Fibroblast of skin of abdomen (primary cell): ENCODE measurements at regions not wholly inside any gene's neighbourhood (a gene's known extent, or its start where the extent isn't known, plus 50 kb on each side); places are given as distances from the start of the nearest gene placed in this dataset.
"Not testable (repeated sequence)": the region's sequence is repeated elsewhere in the genome, so short reads cannot be mapped to it uniquely, and the experiment has no call there.

Experiments
- DNase-seq: peaks from one replicate; pipeline ENCODE4 v3.0.0-alpha.2; 2013

- DNase-seq, result no peak
Observed at GRCh38 chr11:87535513-87535912, 497.8 kb downstream of the TMEM135 start.

GRCh38 chr11:87531835-87532234 lies 494.1 kb downstream of the TMEM135 start:
- peak; percentile 54 for DNase-seq

GRCh38 chr11:87529486-87529885 lies 491.8 kb downstream of the TMEM135 start:
- DNase-seq, result peak; percentile 11

- no peak for DNase-seq
Observed at GRCh38 chr11:87528752-87529151, 491.0 kb downstream of the TMEM135 start.

- DNase-seq, result no peak
Observed at GRCh38 chr11:87523276-87523675, 485.5 kb downstream of the TMEM135 start.

- no peak for DNase-seq
Observed at GRCh38 chr11:87518266-87518665, 480.5 kb downstream of the TMEM135 start.

GRCh38 chr11:87517351-87517750 lies 479.6 kb downstream of the TMEM135 start:
- DNase-seq, result no peak

- not testable (repeated sequence) for DNase-seq
Observed at GRCh38 chr11:87507722-87508121, 470.0 kb downstream of the TMEM135 start.

- DNase-seq, result not testable (repeated sequence)
Observed at GRCh38 chr11:87506946-87507345, 469.2 kb downstream of the TMEM135 start.

GRCh38 chr11:87501388-87501787 lies 463.7 kb downstream of the TMEM135 start:
- DNase-seq, result no peak

- DNase-seq, result not testable (repeated sequence)
Observed at GRCh38 chr11:87494936-87495335, 457.2 kb downstream of the TMEM135 start.

- DNase-seq, result not testable (repeated sequence)
Observed at GRCh38 chr11:87494026-87494425, 456.3 kb downstream of the TMEM135 start.

- DNase-seq, result peak; percentile 55
Observed at GRCh38 chr11:87493516-87493915, 455.8 kb downstream of the TMEM135 start.

- DNase-seq, result no peak
Observed at GRCh38 chr11:87491381-87491780, 453.6 kb downstream of the TMEM135 start.

- DNase-seq, result no peak
Observed at GRCh38 chr11:87490671-87491070, 452.9 kb downstream of the TMEM135 start.

GRCh38 chr11:87484566-87484965 lies 446.8 kb downstream of the TMEM135 start:
- no peak for DNase-seq

GRCh38 chr11:87477321-87477720 lies 439.6 kb downstream of the TMEM135 start:
- DNase-seq, result no peak

- peak; percentile 96 for DNase-seq
Observed at GRCh38 chr11:87473174-87473573, 435.4 kb downstream of the TMEM135 start.

GRCh38 chr11:87466223-87466622 lies 428.5 kb downstream of the TMEM135 start:
- peak; percentile 57 for DNase-seq

GRCh38 chr11:87465716-87466115 lies 428.0 kb downstream of the TMEM135 start:
- no peak for DNase-seq

- DNase-seq, result no peak
Observed at GRCh38 chr11:87463486-87464102, 425.9 kb downstream of the TMEM135 start.

GRCh38 chr11:87462171-87462570 lies 424.4 kb downstream of the TMEM135 start:
- no peak for DNase-seq

- DNase-seq, result no peak
Observed at GRCh38 chr11:87460842-87461637, 423.3 kb downstream of the TMEM135 start.

- no peak for DNase-seq
Observed at GRCh38 chr11:87460279-87460678, 422.5 kb downstream of the TMEM135 start.
